ENCODE measurements at regions not wholly inside any gene's neighbourhood (a gene's known extent, or its start where the extent isn't known, plus 50 kb on each side); places are given as distances from the start of the nearest gene placed in this dataset.

GRCh38 chr2:65999796-66000195 lies 435.1 kb upstream of the MEIS1 start (continued):
- TF ChIP-seq PBX3 (CRISPR knock-in tag; IDR thresholded peaks at IDR 0.05; ENCODE audit: borderline replicate concordance) (no peak), ZNF124 (CRISPR knock-in tag; IDR thresholded peaks at IDR 0.05) (no peak)

DNA sequence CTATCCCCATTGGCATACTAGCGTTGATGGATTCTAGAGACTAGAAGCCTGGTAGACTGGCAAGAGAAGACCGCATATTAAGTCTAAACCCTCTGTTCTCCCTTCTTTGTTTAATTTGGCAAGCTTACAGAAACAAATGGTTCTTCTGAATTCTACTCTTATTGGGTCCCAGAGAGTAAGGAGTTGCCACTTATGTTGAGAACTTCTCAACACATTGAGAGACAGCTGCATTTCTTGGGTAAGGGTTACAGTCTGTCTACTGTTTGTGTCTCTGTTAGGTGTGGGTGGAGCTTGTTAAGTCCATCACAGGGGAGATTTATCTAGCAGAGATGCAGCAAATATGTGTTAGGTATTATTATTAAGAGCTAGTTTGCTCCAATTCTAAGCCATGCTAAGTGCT lies 435.8 kb upstream of the MEIS1 start:
- Histone ChIP-seq H3K9me3 (ENCODE audit: low read length) (no peaks in the 10 kb centered on the region), H3K36me3 (replicated peaks in 1 of 2; ENCODE audit: control insufficient read depth in 1 of 2, insufficient read depth in 2 of 2, low read length in 2 of 2) (no peaks in the 10 kb centered on the region), H3K27ac (ENCODE audit: extremely low read length, insufficient read depth, low read length) (no peak overlapping the region), H2AFZ (ENCODE audit: low read length) (no peak overlapping the region), H4K20me1 (ENCODE audit: insufficient read depth, low read length) (no peaks in the 10 kb centered on the region), H3K79me2 (ENCODE audit: insufficient read depth, low read length) (no peaks in the 10 kb centered on the region), H3K9ac (ENCODE audit: insufficient read depth, low read depth, low read length) (no peak overlapping the region), H3K4me1 (ENCODE audit: insufficient read depth, low read length) (no peaks in the 10 kb centered on the region), H3K4me2 (ENCODE audit: low read depth, low read length) (no peak overlapping the region), H3K4me3 (replicated peaks in 1 of 3; ENCODE audit: insufficient read depth in 1 of 3, low read depth in 2 of 3, low read length in 3 of 3) (no peak overlapping the region), H3K27me3 (ENCODE audit: control insufficient read depth in 1 of 2, insufficient read depth in 2 of 2, low read length in 2 of 2) (no peaks in the 10 kb centered on the region)
- POLR2A ChIA-PET = no interaction called here
- ATAC-seq = no peak
- in situ Hi-C loops (cut with HindIII; ENCODE audit: extremely low pct_ligation_motif_present, low pct_unique_long_range_greater_than_20kb) (no loop called here), intact Hi-C loops (cut with micrococcal nuclease; ENCODE audit: unreplicated experiment) (no loop called here)
- CTCF ChIA-PET (ENCODE audit: low intra/inter-chr PET ratio, low total read pairs) = no interaction called here
- FAIRE-seq = no peak
- TF ChIP-seq ZNF12 (CRISPR knock-in tag; IDR thresholded peaks at IDR 0.05) (no peak), ZNF224 (CRISPR knock-in tag; IDR thresholded peaks at IDR 0.05) (no peak), ZNF318 (CRISPR knock-in tag; IDR thresholded peaks at IDR 0.05) (no peak)
- 23% methylated on average over 2 of the region's 2 CpGs for WGBS (ENCODE audit: low lambda C conversion rate)
- no TSS peak for BruUV-seq (replicated peaks)
- DNase-seq (ENCODE audit: low spot score) = no peak
